GM12878 (cell line): ENCODE measurements at regions not wholly inside any gene's neighbourhood (a gene's known extent, or its start where the extent isn't known, plus 50 kb on each side); places are given as distances from the start of the nearest gene placed in this dataset.

Source experiments
- ATAC-seq: fragments of 200-7000 bp; cut with Tn5 transposase; 3 replicates; pipeline ENCODE4 v1.9.1; 2020; ENCODE audit warnings: mild to moderate bottlenecking, moderate library complexity
- BruUV-seq: library from RNA; stranded (reverse); fragments of 400-500 nt; replicated peaks from 2 replicates; lab custom pipeline; 2021; lab: Mats Ljungman, UMichigan
- CTCF ChIA-PET: fragments of 300-600 bp; sonication (Branson Sonifier 250); formaldehyde crosslinking; extraction: SDS; loops from one replicate; lab custom pipeline; 2021; ENCODE audit warnings: inconsistent platforms; lab: Yijun Ruan, JAX
- POLR2A ChIA-PET: fragments of 350-600 bp; formaldehyde crosslinking; extraction: SDS; loops from one replicate; lab custom pipeline; 2021; ENCODE audit warnings: inconsistent platforms; lab: Charles Lee
- RAD21 ChIA-PET: fragments of 300-600 bp; sonication (Branson Sonifier 250); formaldehyde crosslinking; loops from one replicate; lab custom pipeline; 2023; ENCODE audit warnings: antibody characterized with exemption; ENCODE audit not compliant: unreplicated experiment; lab: Charles Lee
- SMC1A ChIA-PET: fragments of 300-600 bp; sonication (Branson Sonifier 250); formaldehyde crosslinking; loops from one replicate; lab custom pipeline; 2023; ENCODE audit not compliant: unreplicated experiment, uncharacterized antibody; lab: Charles Lee
- DNase-seq: peaks from one replicate; pipeline ENCODE4 v3.0.0-alpha.2; 2011; ENCODE audit warnings: low read depth, low spot score
- FAIRE-seq: peaks from 3 replicates; lab custom pipeline; 2011; peaks lifted over from hg19 to GRCh38; lab: Jason Lieb, UNC
- H2AFZ ChIP-seq: 2 replicates; pipeline ENCODE4 v1.6.0; 2011; ENCODE audit warnings: low read depth, low read length, control low read depth; ENCODE audit not compliant: control insufficient read depth
- H3K27ac ChIP-seq: 2 replicates; pipeline ENCODE4 v1.5.1; 2011; ENCODE audit warnings: control low read depth; ENCODE audit not compliant: control insufficient read depth, insufficient read depth
- H3K27me3 ChIP-seq, 2 experiments: replicated peaks in 1 of 2; 2 replicates each; pipeline versions ENCODE4 v1.6.0 to v1.6.1; 2011; ENCODE audit warnings: low read length in 1 of 2; ENCODE audit not compliant: control insufficient read depth in 2 of 2, insufficient read depth in 2 of 2
- H3K36me3 ChIP-seq, 2 experiments: 2 replicates each; pipeline ENCODE4 v1.5.1; 2011; ENCODE audit warnings: low read length in 1 of 2; ENCODE audit not compliant: control insufficient read depth in 2 of 2, insufficient read depth in 2 of 2
- H3K4me1 ChIP-seq: 2 replicates; pipeline ENCODE4 v1.6.1; 2011; ENCODE audit warnings: mild to moderate bottlenecking, low read length, moderate library complexity, mixed read lengths; ENCODE audit not compliant: control insufficient read depth, insufficient read depth
- H3K4me2 ChIP-seq: 2 replicates; pipeline ENCODE4 v1.6.0; 2011; ENCODE audit warnings: control low read depth; ENCODE audit not compliant: control insufficient read depth, insufficient read depth
- H3K4me3 ChIP-seq: fragments of 200-600 bp; sonication (generic); 2 replicates; pipeline ENCODE4 v1.5.1; 2016
- H3K79me2 ChIP-seq: 2 replicates; pipeline ENCODE4 v1.6.0; 2011; ENCODE audit warnings: low read length; ENCODE audit not compliant: control insufficient read depth, insufficient read depth
- H3K9ac ChIP-seq: 2 replicates; pipeline ENCODE4 v1.8.0; 2011; ENCODE audit warnings: low read length, control low read depth, mixed read lengths; ENCODE audit not compliant: control insufficient read depth, insufficient read depth
- H3K9me3 ChIP-seq: replicated peaks from 3 replicates; pipeline ENCODE4 v1.5.1; 2011; ENCODE audit warnings: mild to moderate bottlenecking, low read length; ENCODE audit not compliant: control insufficient read depth, insufficient read depth
- H4K20me1 ChIP-seq: 2 replicates; pipeline ENCODE4 v1.6.0; 2011; ENCODE audit not compliant: control insufficient read depth, insufficient read depth
- BRCA1 ChIP-seq: IDR thresholded peaks from 2 replicates; pipeline ENCODE4 v1.6.1; 2011; ENCODE audit warnings: low read depth, low read length, improper control_type of control experiment
- CHD2 ChIP-seq: IDR thresholded peaks from 2 replicates; pipeline ENCODE4 v1.6.1; 2011; ENCODE audit warnings: low read depth, low read length, improper control_type of control experiment, borderline replicate concordance
- CREM ChIP-seq: IDR thresholded peaks from 2 replicates; pipeline ENCODE4 v1.6.1; 2014; ENCODE audit warnings: antibody characterized with exemption, low read depth
- E2F8 ChIP-seq: fragments of 450-650 bp; IDR thresholded peaks from 2 replicates; pipeline ENCODE4 v1.6.1; 2018; ENCODE audit warnings: mild to moderate bottlenecking, low read depth, moderate library complexity; ENCODE audit not compliant: partially characterized antibody
- EED ChIP-seq: sonication (generic); IDR thresholded peaks from 2 replicates; pipeline ENCODE4 v1.6.1; 2016; ENCODE audit warnings: antibody characterized with exemption, low read depth
- ELK1 ChIP-seq: IDR thresholded peaks from 2 replicates; pipeline ENCODE4 v1.6.1; 2012; ENCODE audit warnings: low read depth, low read length, improper control_type of control experiment
- FOXK2 ChIP-seq: fragments of 450-650 bp; IDR thresholded peaks from 2 replicates; pipeline ENCODE4 v1.6.1; 2017; ENCODE audit warnings: mild to moderate bottlenecking, moderate library complexity
- HDAC2 ChIP-seq: fragments of 200-600 bp; sonication (generic); IDR thresholded peaks from 2 replicates; pipeline ENCODE4 v1.6.1; 2017
- KDM1A ChIP-seq: fragments of 200-600 bp; sonication (generic); IDR thresholded peaks from 2 replicates; pipeline ENCODE4 v1.6.1; 2016; ENCODE audit warnings: borderline replicate concordance
- NFIC ChIP-seq: IDR thresholded peaks from 2 replicates; pipeline ENCODE4 v1.6.1; 2012; ENCODE audit warnings: low read depth, mild to moderate bottlenecking, inconsistent platforms, low read length, moderate library complexity
- PRDM15 ChIP-seq: fragments of 450-650 bp; formaldehyde crosslinking; IDR thresholded peaks from 2 replicates; pipeline ENCODE4 v1.4.0; 2020; ENCODE audit warnings: mild to moderate bottlenecking, moderate library complexity
- TCF12 ChIP-seq: IDR thresholded peaks from 2 replicates; pipeline ENCODE4 v1.6.1; 2011; ENCODE audit warnings: low read depth, mild to moderate bottlenecking, low read length
- ZBTB4 ChIP-seq: fragments of 450-650 bp; formaldehyde crosslinking; IDR thresholded peaks from 2 replicates; pipeline ENCODE4 v1.4.0; 2022; ENCODE audit warnings: mild to moderate bottlenecking, moderate library complexity
- ZNF217 ChIP-seq: fragments of 450-650 bp; IDR thresholded peaks from 2 replicates; pipeline ENCODE4 v1.6.1; 2017; ENCODE audit warnings: antibody characterized with exemption, mild to moderate bottlenecking
- ZNF274 ChIP-seq: IDR thresholded peaks from one replicate; pipeline ENCODE4 v1.8.0; 2011; ENCODE audit not compliant: insufficient read length, insufficient read depth
- in situ Hi-C: fragments of 300-500 bp; cut with MboI; formaldehyde crosslinking; loops from 9 replicates; pipeline ENCODE4 v1.14.3; 2018; ENCODE audit warnings: mixed read lengths
- intact Hi-C: fragments of 100-400 bp; cut with micrococcal nuclease; formaldehyde crosslinking; loops from one replicate; pipeline ENCODE4 v1.14.2; 2022; ENCODE audit not compliant: unreplicated experiment

GRCh38 chr12:82595941-82596340, 90.8 kb upstream of the TMTC2 start:
- no peak for FAIRE-seq
- Histone ChIP-seq H3K4me2 (no peak overlapping the region), H2AFZ (no peak overlapping the region), H3K27ac (no peak overlapping the region), H3K79me2 (no peaks in the 10 kb centered on the region), H3K36me3 (no peaks in the 10 kb centered on the region), H3K4me3 (no peak overlapping the region), H3K27me3 (no peaks in the 10 kb centered on the region), H3K9me3 (peaks cover 2% of the 10 kb centered on the region; the same call in 1 of the 3 replicates), H3K9ac (no peak overlapping the region), H3K4me1 (peaks cover 4% of the 10 kb centered on the region; the same call in 1 of the 2 replicates), H4K20me1 (no peaks in the 10 kb centered on the region)
- BruUV-seq: no TSS peak
- POLR2A ChIA-PET: interaction anchor here (1.0 kb wide), 1 partner anchor 45 kb away, joined by 3 read pairs; no protein-coding TSS in a partner anchor
- no peak for DNase-seq
- ATAC-seq: no peak
- intact Hi-C loops (loop anchor here (10.0 kb wide), 1 partner anchor 641 kb away; no protein-coding TSS in a partner anchor), in situ Hi-C loops (no loop called here)
- RAD21 ChIA-PET: interaction anchor here (1.1 to 2.3 kb wide), 5 partner anchors 29 to 90 kb away, joined by 3 to 14 read pairs (median 4); no protein-coding TSS in a partner anchor
- CTCF ChIA-PET: interaction anchor here (0.5 to 3.4 kb wide), 10 partner anchors 18 to 1197 kb away, joined by 3 to 16 read pairs (median 3); partner anchors contain the start of gene TMTC2
- SMC1A ChIA-PET: interaction anchor here (0.9 to 4.8 kb wide), 8 partner anchors 8 to 91 kb away, joined by 3 to 41 read pairs (median 7); partner anchors contain the start of gene TMTC2
- TF ChIP-seq BRCA1 (no peak), E2F8 (no peak), ZNF217 (no peak), ZBTB4 (no peak), CHD2 (no peak), TCF12 (no peak), PRDM15 (CRISPR knock-in tag) (no peak), NFIC (no peak), CREM (no peak), ZNF274 (no peak), FOXK2 (no peak), HDAC2 (no peak), EED (no peak), KDM1A (no peak), ELK1 (no peak)
